HG03135 (cell line): ENCODE measurements at regions not wholly inside any gene's neighbourhood (a gene's known extent, or its start where the extent isn't known, plus 50 kb on each side); places are given as distances from the start of the nearest gene placed in this dataset.
"Not testable (repeated sequence)": the region's sequence is repeated elsewhere in the genome, so short reads cannot be mapped to it uniquely, and the experiment has no call there.

Experiments used
- ATAC-seq: cut with Tn5 transposase; IDR thresholded peaks from one replicate; pipeline ENCODE4 v1.9.1; 2021; ENCODE audit warnings: mild to moderate bottlenecking, moderate library complexity; ENCODE audit not compliant: unreplicated experiment

DNA sequence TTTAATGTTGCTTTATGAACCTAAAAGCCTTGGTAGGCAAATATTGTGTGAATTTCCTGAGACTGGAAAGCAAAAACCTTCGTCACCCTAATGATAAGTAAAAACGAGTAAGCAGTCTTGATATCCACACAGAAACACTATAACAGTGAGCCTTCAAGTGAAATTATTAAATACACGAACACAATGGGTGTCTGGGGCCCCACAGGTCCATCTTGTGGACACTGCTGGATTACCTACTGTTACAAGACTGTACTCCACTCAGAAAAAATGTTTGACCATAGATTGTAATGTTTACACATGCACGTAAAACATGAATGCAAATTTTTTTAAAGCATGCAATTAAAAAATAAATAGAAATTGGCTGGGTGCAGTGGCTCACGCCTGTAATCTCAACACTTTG, 466.9 kb downstream of the CD83 start:
- no peak for ATAC-seq

DNA sequence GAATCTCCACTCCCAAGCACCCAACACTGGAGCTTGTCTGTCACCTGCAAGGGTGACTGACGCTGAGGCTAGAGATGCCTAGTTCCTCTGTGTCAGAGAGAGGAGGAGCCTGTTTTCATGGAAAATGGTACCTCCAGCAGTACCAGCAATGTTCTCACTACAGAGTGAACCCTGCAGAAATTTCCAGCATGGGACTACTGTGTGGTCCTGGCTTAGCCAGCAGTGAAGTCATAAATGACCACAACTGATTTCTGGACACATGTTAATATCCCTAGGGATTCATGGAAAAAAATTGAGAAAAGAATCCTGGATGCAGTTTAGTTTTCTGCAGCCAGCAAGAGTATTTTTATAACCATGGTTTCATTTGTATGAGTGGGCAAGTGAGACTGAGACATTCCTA, 468.1 kb downstream of the CD83 start:
- no peak for ATAC-seq

DNA sequence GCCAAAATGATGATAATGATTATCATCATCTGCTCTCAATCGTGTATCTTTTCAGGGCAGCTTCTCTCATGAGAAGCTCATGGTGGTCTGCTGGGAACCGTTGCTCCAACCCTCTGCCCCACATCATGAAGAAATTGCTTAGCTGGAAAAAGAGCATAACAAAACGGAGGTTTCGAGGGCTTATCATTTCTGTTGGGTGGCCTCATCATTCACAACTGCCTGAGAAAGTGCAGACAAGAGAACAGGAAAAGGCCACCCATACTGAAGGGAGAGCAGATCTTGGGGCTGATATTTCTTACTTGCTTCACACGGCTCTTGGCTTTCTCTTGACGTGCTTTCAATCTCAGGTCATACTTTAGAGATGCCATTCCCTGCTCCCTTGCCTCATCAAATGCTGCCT, 471.6 kb downstream of the CD83 start:
- ATAC-seq: no peak

- ATAC-seq: no peak
Observed at GRCh38 chr6:14590586-14590985, 473.0 kb downstream of the CD83 start.

- no peak for ATAC-seq
Observed at GRCh38 chr6:14591998-14592397, 474.4 kb downstream of the CD83 start.

DNA sequence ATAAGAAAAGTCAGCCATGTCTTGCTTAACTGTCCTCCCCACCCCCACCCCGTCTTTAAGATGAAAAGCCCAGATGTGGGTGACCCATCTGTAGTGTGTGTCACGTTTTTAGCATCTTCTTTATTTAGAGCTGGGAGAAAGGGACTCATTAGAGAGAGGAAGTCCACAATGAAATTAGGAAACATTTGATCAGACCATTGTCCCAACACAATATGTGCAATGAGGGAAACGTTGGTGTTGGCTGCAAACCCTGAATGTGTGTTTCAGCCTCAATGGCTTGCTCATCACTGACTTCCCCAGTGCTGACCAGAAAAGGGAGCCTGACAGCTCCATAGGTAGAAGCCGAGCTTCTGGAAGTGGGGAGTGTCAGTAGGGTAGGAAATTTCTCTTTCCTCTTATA, 475.7 kb downstream of the CD83 start:
- ATAC-seq: no peak

DNA sequence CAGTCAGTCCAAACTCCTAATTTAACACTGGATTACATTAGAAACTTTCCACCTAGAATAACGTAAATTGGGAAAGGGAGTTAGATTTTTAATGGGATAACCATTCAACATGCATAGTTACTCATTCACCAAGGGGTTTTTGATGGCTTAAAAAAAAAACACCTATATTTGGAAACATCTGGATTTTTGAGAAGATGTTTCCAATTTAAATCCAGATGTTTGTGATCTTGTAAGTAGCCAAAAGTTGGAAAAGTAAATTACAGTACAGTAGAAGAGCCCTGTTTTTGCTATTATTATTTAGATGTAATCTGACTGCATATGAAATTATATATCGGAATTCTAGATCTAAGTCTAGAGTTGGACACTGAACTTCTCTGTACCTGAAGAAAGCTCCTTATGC, 478.2 kb downstream of the CD83 start:
- ATAC-seq: no peak

GRCh38 chr6:14596410-14596809, 478.8 kb downstream of the CD83 start:
- no peak for ATAC-seq

DNA sequence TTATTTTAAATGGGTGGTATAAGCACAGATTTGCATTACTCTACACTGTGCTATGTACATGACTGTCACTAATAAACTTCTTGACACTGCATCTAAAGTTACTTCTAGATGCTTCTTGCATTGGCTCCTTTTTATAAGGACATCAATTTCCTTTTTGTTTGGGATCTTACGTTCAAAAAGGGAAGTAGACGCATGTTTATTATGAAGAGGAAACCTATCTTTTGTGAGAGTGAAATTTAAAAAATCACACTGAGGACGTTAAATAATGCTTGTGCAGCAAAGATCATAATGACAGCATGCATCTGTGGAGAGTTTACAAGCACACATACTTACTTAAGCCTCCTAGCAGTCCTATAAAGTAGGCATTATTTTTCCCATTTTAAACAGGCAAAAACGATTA, 479.5 kb downstream of the CD83 start:
- ATAC-seq: no peak

DNA sequence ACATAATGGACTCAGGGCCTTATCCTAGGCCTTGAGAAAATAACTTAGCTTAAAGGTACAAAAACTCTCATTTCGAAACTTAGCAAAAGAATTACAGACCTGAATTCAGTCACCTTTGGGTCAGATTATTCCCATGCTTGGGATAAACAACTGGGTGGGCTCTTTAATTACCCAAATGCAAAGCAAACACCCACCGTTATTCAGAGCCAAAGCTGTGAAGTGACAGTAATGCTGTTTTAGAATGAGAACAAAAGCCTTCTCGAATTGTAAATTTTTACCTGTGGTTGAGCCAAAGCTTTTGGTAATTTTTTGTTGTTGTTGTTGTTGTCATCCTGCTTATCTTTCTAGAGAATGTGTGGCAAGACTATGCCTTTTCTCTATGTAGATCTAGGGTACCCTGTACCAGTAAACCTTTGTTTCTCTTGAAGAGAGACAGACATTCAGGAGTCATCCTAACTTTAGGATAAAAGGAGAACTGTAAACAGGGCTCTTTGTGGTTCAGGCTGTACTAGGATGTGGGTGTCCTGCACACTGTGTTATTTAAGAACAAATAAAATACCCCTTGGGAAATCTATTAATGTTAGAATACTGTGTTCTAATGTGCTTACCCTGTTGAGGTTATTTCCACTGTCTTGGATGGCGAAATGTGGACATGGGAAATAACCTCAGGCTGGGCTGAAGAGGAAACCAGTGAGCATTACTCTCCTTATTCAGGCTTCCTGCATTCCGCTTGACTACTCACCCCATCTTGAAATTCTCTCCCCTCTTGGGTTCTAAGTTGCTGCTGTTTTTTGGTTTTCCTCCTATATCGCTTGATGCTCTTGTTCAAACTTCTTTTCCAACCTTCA, 480.7 kb downstream of the CD83 start:
- no peak for ATAC-seq

- ATAC-seq: not testable (repeated sequence)
Observed at GRCh38 chr6:14600306-14600705, 482.7 kb downstream of the CD83 start.

- ATAC-seq: no peak
Observed at GRCh38 chr6:14601490-14601889, 483.9 kb downstream of the CD83 start.

DNA sequence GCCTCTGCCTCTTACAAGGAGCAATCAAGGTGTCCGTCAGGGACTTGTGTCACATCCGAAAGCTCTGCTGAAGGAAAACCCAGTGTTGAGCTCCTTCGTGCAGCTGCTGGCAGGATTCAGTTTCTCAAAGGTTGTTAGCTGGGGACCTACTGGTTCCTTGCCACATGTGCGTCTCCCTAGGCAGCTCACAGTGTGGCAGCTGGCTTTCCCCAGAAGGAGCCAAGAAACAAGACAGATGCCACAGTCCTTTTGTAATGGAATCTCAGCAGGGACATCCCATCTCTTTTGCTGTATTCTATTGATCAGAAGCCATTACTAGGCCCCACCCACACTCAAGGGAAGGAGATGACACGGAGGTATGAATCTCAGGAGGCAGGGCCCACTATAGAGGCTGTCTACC, 488.8 kb downstream of the CD83 start:
- no peak for ATAC-seq

DNA sequence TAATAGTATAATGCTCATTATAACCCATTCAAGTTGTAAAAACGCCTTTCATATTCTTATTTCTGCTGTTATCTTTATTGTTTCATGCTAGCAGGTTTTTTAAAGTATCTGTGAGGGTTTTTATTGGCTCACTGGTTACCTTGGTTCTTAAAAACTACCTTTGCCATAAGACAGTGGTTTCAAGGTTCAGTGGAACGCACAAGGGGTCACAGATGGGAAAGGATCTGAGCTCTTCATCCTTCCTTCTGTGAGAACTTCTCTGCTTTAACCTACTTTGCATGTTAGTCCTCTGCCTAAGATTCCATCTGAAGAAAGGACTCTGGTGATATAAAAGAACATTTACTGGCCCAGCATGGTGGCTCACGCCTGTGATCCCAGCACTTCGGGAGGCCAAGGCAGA, 492.6 kb downstream of the CD83 start:
- no peak for ATAC-seq

- no peak for ATAC-seq
Observed at GRCh38 chr6:14612016-14612980, 494.7 kb downstream of the CD83 start.

DNA sequence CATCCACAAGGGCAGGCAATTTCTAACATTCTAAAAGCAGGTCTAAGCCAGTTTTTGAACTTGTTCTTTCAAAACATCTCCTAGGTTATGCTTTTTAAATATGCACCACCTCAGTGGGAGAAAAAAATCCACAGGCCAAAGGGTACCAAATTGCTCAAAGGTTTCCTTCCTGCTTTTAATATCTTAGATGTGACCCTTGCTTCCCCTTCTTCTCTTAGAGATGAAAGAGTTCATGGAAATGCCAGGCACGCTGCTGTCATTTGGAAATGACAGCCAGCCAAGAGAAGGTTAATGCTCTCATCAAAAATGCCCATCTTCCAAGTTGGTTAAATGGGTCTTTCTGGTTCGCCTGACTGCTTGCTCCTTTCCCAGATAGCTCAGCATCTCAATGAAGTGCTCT, 497.1 kb downstream of the CD83 start:
- no peak for ATAC-seq

GRCh38 chr6:14616656-14617055, 499.1 kb downstream of the CD83 start:
- no peak for ATAC-seq

GRCh38 chr6:14618759-14619418, 501.3 kb downstream of the CD83 start:
- no peak for ATAC-seq

DNA sequence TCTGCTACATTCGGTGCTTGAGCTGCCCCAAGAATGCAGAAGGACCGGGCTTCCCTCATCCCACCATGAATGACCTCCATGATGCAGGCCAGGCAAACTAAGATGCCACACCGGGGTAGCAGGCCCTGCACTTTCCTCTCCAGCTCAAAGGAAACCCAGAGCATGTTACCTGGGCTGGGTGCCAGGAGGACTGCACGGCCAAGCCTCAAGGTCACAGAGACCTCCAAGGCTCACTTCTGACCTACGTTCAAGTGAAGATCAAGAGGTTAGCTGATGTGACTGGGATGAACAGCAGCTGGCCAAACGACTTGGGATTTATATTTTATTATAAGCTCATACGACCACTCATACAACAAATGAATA, 501.8 kb downstream of the CD83 start:
- no peak for ATAC-seq

- no peak for ATAC-seq
Observed at GRCh38 chr6:14620522-14620921, 502.9 kb downstream of the CD83 start.

GRCh38 chr6:14621518-14621917, 503.9 kb downstream of the CD83 start:
- no peak for ATAC-seq
